ENCODE measurements at regions not wholly inside any gene's neighbourhood (a gene's known extent, or its start where the extent isn't known, plus 50 kb on each side); places are given as distances from the start of the nearest gene placed in this dataset.

DNA sequence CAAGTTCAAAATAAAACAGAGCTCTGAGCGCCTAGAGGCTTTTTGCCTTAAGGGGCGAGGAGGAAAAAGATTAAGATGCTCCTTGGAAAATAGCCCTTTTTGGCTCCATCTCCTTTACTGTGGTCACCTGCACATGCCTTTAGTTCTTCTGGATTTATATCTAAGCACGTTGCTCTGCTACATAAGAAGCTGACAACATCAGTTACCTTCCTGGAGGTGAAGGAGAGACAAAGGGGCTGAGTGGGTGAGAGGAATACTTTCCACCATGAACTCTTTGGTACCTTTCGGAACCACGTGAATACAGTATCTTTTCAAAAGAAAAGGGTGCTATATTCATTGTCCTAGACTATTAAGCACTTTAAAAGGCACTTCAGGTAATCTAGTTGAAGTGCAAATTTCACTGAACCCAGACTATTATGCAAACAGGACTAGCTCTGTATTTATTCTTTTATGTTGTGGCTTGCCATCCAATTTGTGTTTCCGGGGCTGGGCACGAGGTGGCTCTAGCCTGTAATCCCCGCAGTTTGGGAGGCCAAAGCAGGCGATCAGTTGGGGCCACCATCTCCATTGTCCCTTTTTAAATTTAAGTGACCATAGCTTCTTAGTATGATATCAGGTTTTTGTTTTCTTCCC lies 201.5 kb downstream of the TM9SF2 start:
- TF ChIP-seq POLR2A (IDR thresholded peaks at IDR 0.05; ENCODE audit: low read depth, low read length) (no peak), POLR2AphosphoS5 (IDR thresholded peaks at IDR 0.05; ENCODE audit: low read depth, low read length) (no peak), TAF1 (IDR thresholded peaks at IDR 0.05; ENCODE audit: borderline replicate concordance, low read depth, low read length) (no peak)
- DNase-seq (ENCODE audit: insufficient read length) = no peak
- no peak for FAIRE-seq

GRCh38 chr13:99700468-99700867 lies 199.2 kb downstream of the TM9SF2 start:
- DNase-seq (ENCODE audit: insufficient read length) (no peak), FAIRE-seq (no peak)
- TF ChIP-seq POLR2AphosphoS5 (IDR thresholded peaks at IDR 0.05; ENCODE audit: low read depth, low read length) = no peak
- TF ChIP-seq POLR2A (IDR thresholded peaks at IDR 0.05; ENCODE audit: low read depth, low read length) = no peak
- TF ChIP-seq TAF1 (IDR thresholded peaks at IDR 0.05; ENCODE audit: borderline replicate concordance, low read depth, low read length) = no peak

DNA sequence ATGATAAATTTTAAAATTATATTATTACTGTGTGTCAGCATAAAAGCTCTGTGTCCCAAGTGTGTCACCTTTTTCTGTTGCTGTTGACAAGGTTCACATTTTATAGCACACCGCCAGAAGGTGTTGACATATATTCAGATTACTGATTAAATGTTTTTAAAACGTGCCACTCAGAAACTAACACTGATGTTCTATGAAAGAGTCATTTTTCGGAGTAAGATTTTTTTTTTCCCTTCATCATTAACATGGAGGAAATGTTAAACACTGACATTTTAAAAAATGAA lies 197.5 kb downstream of the TM9SF2 start:
- FAIRE-seq = no peak
- TF ChIP-seq POLR2A (IDR thresholded peaks at IDR 0.05; ENCODE audit: low read depth, low read length) = no peak
- no peak for TF ChIP-seq POLR2AphosphoS5 (IDR thresholded peaks at IDR 0.05; ENCODE audit: low read depth, low read length)
- TF ChIP-seq TAF1 (IDR thresholded peaks at IDR 0.05; ENCODE audit: borderline replicate concordance, low read depth, low read length) = no peak
- no peak for DNase-seq (ENCODE audit: insufficient read length)

DNA sequence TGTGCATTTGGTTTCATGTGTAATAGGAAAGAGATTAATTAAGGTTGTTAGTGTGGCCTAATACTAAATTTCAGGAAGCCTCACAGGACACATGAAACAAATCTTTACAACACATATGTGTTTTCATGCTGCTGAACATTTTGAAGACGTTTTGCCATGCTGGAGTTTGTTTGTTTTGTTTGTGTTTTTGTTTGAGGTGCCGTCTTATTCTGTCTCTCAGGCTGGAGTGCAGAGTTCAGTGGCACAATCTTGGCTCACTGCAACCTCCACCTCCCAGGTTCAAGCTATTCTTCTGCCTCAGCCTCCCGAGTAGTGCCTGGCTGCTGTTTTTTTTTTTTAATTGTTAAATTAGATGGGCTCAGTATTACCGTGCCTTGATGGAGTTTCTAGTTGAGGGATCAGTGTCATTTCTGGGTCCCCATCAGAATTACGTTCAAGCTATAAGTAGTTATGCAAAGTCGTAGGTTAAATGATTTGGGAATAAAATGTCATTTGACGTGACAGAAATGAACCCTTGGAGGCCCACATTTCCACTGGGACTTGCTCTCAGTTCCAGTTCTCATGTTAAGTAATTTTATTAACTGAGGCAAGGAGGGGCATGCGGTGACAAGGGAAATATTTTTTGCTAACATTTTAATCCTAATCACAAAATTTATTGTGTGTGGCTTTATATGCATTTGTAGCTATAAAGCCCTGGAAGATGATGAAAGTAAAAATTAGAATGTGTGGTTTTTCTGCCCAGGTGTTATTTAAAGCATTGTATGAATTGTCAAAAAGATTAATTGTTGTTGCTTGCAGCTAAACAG lies 196.9 kb downstream of the TM9SF2 start:
- DNase-seq (ENCODE audit: insufficient read length) = no peak

GRCh38 chr13:99695857-99696256 lies 194.6 kb downstream of the TM9SF2 start:
- no peak for DNase-seq (ENCODE audit: insufficient read length)
- TF ChIP-seq POLR2AphosphoS5 (IDR thresholded peaks at IDR 0.05; ENCODE audit: low read depth, low read length) (no peak), TAF1 (IDR thresholded peaks at IDR 0.05; ENCODE audit: borderline replicate concordance, low read depth, low read length) (no peak), POLR2A (IDR thresholded peaks at IDR 0.05; ENCODE audit: low read depth, low read length) (no peak)
- FAIRE-seq = no peak

More for the DNA sequence above, 196.9 kb downstream of the TM9SF2 start:
- TF ChIP-seq POLR2A (IDR thresholded peaks at IDR 0.05; ENCODE audit: low read depth, low read length) = no peak
- TF ChIP-seq POLR2AphosphoS5 (IDR thresholded peaks at IDR 0.05; ENCODE audit: low read depth, low read length) = no peak
- TF ChIP-seq TAF1 (IDR thresholded peaks at IDR 0.05; ENCODE audit: borderline replicate concordance, low read depth, low read length) = no peak
- no peak for FAIRE-seq

DNA sequence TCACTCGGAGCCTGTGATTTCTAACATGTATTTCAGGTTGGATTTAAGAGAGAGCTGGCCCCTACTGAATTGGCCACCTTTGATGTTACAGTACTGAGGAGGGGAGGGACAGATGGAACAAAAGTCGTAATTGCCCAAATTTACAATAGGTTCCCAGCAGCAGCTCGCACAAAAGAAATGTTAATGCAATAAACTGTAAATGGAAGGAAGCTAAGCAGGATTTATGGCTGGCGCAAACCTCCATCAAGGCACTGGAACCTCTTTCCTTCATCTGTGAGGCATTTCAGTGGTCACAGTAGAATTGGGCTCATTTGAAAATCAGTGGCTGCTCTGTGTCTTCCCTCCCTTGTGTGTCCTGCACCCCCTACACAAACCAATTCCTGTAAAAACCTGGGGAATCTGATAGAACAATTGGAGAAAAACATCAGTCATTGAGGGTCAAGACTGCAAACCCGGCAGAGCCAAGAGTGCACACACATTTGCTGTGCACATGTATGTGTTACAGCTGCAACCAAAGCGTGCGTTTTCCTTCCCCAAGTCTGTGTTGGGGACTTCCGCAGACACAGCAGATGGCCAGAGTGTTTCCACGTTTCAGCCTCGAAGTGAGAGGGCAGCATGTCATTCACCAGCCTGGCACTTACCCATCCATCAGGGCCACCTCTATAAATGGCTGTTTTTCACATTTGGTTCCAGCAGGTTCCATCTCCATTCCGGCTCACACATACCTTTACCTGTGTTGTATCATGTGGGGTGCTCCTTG lies 192.8 kb downstream of the TM9SF2 start:
- DNase-seq (ENCODE audit: insufficient read length) (no peak), FAIRE-seq (no peak)
- TF ChIP-seq TAF1 (IDR thresholded peaks at IDR 0.05; ENCODE audit: borderline replicate concordance, low read depth, low read length) = no peak
- no peak for TF ChIP-seq POLR2A (IDR thresholded peaks at IDR 0.05; ENCODE audit: low read depth, low read length)
- TF ChIP-seq POLR2AphosphoS5 (IDR thresholded peaks at IDR 0.05; ENCODE audit: low read depth, low read length) = no peak

- DNase-seq (ENCODE audit: insufficient read length) = no peak
- FAIRE-seq = no peak
- TF ChIP-seq POLR2AphosphoS5 (IDR thresholded peaks at IDR 0.05; ENCODE audit: low read depth, low read length) (no peak), POLR2A (IDR thresholded peaks at IDR 0.05; ENCODE audit: low read depth, low read length) (no peak), TAF1 (IDR thresholded peaks at IDR 0.05; ENCODE audit: borderline replicate concordance, low read depth, low read length) (no peak)
Observed at GRCh38 chr13:99693351-99693750, 192.1 kb downstream of the TM9SF2 start.

GRCh38 chr13:99692854-99693253 lies 191.6 kb downstream of the TM9SF2 start:
- TF ChIP-seq POLR2AphosphoS5 (IDR thresholded peaks at IDR 0.05; ENCODE audit: low read depth, low read length) (no peak), TAF1 (IDR thresholded peaks at IDR 0.05; ENCODE audit: borderline replicate concordance, low read depth, low read length) (no peak), POLR2A (IDR thresholded peaks at IDR 0.05; ENCODE audit: low read depth, low read length) (no peak)

DNA sequence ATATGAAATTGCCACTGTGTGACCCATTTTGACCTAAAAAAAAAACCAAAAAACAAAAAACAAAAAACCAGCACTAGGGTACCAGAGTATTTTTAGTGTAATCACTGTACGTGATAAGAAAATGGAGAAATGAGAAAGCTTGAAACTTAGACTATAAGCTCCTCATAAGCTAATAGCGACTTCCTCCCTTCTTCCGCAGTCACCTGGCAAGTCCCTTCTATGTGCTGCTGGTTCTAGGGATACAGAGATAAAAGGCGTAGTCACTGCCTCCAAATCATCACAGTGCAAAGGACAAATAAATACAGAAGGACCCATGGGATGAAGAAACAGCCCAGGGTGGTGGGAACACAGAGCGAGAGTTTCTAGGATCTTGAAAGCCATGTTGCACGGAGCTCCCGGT lies 190.3 kb downstream of the TM9SF2 start:
- DNase-seq (ENCODE audit: insufficient read length) (no peak), FAIRE-seq (no peak)
- TF ChIP-seq TAF1 (IDR thresholded peaks at IDR 0.05; ENCODE audit: borderline replicate concordance, low read depth, low read length) (no peak), POLR2AphosphoS5 (IDR thresholded peaks at IDR 0.05; ENCODE audit: low read depth, low read length) (no peak), POLR2A (IDR thresholded peaks at IDR 0.05; ENCODE audit: low read depth, low read length) (no peak)

More at GRCh38 chr13:99692854-99693253, 191.6 kb downstream of the TM9SF2 start:
- FAIRE-seq (no peak), DNase-seq (ENCODE audit: insufficient read length) (no peak)

GRCh38 chr13:99690426-99691174 lies 189.3 kb downstream of the TM9SF2 start:
- TF ChIP-seq TAF1 (IDR thresholded peaks at IDR 0.05; ENCODE audit: borderline replicate concordance, low read depth, low read length) = no peak
- TF ChIP-seq POLR2AphosphoS5 (IDR thresholded peaks at IDR 0.05; ENCODE audit: low read depth, low read length) = no peak
- TF ChIP-seq POLR2A (IDR thresholded peaks at IDR 0.05; ENCODE audit: low read depth, low read length) = no peak
- DNase-seq (ENCODE audit: insufficient read length) (no peak), FAIRE-seq (no peak)

DNA sequence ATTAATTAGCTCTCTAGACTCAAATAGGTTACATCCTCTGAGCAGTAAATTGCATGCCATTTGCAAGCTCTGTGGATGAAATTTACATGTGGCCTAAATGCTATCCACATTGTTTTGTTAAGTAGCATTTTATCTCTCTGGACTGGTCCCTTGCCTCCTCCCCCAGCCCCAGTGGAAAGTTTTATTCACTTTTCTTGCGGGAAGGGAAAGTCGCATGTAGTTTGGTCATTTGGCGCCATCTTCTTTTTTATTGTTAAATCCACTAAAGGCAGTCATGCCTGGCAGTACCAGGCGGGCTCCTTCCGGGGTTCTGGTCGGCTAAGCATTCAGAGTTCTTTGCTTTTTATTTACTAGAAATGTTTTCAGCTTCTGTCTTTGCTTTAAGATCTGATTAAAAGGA lies 188.7 kb downstream of the TM9SF2 start:
- no peak for FAIRE-seq
- DNase-seq (ENCODE audit: insufficient read length) = no peak

More for the DNA sequence above, 188.7 kb downstream of the TM9SF2 start:
- TF ChIP-seq POLR2A (IDR thresholded peaks at IDR 0.05; ENCODE audit: low read depth, low read length) = no peak
- no peak for TF ChIP-seq TAF1 (IDR thresholded peaks at IDR 0.05; ENCODE audit: borderline replicate concordance, low read depth, low read length)
- no peak for TF ChIP-seq POLR2AphosphoS5 (IDR thresholded peaks at IDR 0.05; ENCODE audit: low read depth, low read length)

Measured in GM12892 (cell line).